Stimulated activated CD8-positive, alpha-beta memory T cell treated with anti-CD3 and anti-CD28 coated beads, Interleukin-12 subunit alpha, Interleukin-12 subunit beta, amount 100 ng/mL, for 4 hours (primary cell): ENCODE measurements at regions not wholly inside any gene's neighbourhood (a gene's known extent, or its start where the extent isn't known, plus 50 kb on each side); places are given as distances from the start of the nearest gene placed in this dataset.
"Not testable (repeated sequence)": the region's sequence is repeated elsewhere in the genome, so short reads cannot be mapped to it uniquely, and the experiment has no call there.

Experiments used
- DNase-seq: peaks from one replicate; pipeline ENCODE4 v3.0.0-alpha.2; 2020; ENCODE audit warnings: low read depth

GRCh38 chr2:175684466-175684865 is 317.6 kb downstream of the LNPK start:
- DNase-seq: no peak

DNA sequence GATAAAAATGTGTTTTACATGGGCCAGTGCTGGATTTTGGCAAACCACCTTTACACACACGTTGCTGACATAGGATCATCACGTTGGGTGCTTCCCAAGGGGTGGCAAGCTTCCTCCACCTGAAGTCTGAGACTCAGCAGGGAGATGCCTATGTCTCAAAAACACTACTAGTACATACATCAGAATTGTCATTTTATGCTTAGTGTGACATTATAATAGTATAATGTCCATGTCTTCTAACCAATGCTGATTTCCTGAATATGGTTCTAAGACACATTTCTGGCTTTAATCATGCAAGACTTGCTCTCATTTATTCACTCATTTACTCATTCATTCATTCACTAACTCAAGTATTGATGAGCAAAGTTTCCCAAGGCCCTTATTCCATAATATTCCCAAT is 322.3 kb downstream of the LNPK start:
- DNase-seq: no peak

DNA sequence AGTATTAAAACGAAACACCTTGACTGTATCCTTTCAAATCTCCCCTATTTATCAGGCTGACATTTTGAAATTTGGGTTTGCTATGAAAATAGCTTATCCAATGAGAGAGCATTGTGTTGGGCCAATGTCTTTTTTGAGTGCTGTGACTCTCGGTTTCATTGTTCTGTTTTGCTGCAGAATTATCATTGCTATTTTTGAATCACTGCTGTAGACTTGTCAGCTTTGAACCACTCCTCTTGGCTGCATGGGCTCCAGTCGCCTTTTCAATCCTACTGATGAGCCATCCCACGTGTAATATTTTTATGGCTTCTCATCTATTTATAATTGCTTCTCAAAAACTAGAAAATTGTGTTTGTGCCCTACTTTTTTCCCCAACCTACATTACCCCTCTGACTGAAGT is 322.8 kb downstream of the LNPK start:
- no peak for DNase-seq

- no peak for DNase-seq
These were observed 324.2 kb downstream of the LNPK start for GRCh38 chr2:175677880-175678279.

- no peak for DNase-seq
These were observed 325.3 kb downstream of the LNPK start for GRCh38 chr2:175676813-175677212.

DNA sequence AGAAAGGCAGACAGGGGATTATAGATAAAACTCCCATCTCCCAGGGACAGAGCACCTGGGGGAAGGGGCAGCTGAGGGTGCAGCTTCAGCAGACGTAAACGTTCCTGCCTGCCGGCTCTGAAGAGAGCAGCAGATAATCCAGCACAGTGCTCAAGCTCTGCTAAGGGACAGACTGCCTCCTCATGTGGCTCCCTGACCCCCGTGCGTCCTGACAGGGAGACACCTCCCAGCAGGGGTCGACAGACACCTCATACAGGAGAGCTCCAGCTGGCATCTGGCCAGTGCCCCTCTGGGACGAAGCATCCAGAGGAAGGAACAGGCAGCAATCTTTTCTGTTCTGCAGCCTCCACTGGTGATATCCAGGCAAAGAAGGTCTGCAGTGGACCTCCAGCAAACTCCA is 333.3 kb downstream of the LNPK start:
- DNase-seq: not testable (repeated sequence)

DNA sequence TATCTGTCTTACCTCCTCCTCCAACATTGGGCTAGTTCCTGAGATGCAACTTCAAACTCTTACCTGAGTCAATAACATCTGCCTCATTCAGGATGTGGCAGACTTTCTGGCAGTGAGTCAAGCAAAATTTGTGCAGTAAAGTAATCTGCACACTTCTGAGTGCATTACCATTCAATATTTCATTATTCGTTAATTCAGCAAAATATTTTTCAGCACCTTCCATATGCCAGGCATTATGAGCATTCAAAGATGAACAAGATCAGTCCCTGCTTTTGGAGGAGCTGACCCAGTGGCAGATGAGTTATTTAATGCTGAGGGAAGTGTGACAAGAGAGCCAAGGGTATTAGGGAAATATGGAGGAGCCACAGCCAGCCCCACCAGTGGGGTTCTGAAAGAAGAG is 339.7 kb downstream of the LNPK start:
- no peak for DNase-seq

DNA sequence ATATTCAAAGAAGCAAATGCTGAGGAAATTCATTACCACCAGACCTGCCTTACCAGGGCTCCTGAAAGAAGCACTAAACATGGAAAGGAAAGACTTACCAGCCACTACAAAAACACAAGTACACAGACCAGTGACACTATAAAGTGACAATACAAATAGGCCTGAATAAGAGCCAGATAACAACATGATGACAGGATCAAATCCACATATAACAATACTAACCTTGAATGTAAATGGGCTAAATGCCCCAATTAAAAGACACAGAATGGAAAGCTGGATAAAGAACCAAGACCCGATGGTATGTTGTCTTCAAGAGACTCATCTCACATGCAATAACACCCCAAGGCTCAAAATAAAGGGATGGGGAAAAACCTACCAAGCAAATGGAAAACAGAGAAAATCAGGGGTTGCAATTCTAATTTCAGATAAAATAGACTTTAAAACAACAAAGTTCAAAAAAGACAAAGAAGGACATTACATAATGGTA is 353.4 kb downstream of the LNPK start:
- DNase-seq: no peak

GRCh38 chr2:175647058-175647457 is 355.0 kb downstream of the LNPK start:
- no peak for DNase-seq

DNA sequence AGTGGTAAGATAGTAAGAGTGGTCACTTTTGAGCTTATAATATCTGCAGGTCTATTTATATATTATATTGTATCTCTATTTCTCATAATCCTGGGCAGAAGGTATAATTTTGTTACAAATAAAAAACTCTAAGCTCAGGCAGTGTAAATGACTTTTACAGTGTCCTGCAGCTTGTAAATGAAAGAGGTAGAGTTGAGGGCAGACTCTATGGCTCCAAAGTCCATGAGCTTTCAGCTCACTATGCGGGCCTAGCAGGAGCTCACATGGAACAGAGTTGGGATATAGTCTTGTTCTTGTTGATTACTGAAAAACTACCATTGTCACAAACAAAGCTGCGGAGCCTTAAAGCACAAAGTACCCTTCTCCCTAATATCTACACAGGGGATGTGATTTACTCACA is 361.4 kb downstream of the LNPK start:
- no peak for DNase-seq

DNA sequence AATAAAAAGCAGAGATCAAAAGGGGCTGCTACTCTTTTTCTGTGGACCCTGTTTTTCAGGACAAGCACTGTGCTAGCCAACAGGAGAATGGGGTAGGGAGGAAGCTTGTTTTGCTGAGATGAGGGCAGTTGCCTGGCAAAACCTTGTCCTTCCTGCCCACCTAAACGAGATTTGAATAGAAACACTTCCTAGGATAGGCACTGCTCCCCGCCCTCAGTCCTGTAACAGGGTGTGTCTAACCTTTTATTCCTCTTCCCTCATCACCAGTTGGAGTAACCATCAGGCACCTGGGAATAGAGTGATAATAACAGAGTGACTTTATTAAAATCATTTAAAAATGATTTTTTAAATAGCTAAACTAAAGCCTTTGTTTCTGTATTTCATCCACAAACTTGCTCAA is 368.8 kb downstream of the LNPK start:
- DNase-seq: no peak

DNA sequence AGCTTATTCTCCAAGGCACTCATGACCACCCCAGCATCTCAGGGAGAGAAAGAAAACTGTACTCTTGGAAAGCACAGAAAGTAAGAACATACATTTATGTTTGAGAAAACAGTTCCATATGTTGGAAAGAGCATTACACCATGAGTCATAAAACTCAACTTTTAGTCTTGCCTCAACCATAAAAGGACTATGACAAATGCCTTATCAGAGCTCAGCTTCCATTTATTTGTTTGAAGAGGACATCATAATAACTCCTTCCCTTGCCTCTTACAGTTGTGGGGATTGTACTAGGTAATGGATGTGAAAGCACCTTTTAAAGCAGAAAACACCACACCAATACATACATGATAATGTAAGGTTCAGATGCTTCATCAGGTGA is 370.8 kb downstream of the LNPK start:
- DNase-seq: no peak

DNA sequence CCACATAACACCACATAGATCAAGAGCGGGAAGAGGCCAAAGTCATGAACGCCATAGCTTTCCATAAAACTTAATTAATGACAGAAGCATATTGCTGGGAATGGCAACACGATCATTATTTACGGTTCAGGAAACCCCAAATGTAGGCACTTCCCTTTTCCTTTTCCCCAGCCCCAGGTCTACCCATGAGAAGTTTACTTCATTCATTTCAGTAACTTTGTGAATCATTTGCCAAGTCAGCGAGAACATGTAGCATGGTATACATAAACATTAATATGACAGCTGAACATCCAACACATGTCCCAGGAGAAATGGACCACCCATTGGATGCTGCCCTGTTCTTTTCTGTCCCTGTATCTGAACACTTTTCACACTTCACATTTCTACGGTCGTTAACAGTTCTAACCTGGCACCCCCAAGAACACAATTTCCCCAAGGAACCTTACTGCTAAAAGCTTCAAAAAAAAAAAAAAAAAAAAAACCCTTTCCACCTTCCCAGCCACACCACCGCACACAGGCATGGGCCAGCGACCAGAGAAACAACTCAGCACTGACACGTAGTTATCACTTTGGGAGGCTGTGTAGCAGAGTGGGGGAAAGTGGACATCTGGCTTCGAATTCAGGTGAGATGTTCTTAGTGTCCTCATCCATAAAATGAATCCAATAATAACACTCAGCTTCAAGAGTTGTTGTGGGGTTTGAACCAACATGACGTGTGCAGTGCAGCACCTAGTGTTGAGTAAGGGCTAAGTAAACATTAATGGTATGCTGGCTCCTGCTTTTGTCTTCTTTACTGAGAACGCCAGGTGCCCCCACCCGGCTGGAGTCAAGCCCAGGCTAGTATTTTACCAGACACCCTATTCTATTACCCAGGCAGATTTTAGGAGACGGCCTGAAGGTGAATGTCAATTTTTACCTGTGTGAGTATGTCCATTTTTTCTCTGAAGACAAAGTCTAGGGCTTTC is 371.5 kb downstream of the LNPK start:
- no peak for DNase-seq

GRCh38 chr2:175628243-175628642 is 373.8 kb downstream of the LNPK start:
- DNase-seq: no peak

DNA sequence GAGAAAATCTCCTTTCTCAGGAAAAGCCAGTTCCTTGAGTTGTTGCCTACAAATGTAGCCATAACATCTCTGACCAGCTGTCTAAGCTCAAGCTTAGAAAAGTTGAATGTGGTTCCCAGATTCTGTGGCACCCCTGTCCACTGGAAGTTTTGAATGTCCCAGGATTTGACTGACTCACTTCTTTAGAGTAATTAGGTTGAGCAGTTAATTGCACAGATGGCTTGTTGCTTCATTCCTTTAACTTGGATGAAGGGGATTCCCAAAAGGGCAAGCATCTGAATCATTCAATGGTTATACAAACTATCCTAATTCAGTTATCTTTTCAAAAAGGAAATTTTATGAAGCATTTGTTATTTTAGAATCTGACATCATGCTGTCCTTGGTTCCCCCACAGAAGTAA is 374.7 kb downstream of the LNPK start:
- no peak for DNase-seq

DNA sequence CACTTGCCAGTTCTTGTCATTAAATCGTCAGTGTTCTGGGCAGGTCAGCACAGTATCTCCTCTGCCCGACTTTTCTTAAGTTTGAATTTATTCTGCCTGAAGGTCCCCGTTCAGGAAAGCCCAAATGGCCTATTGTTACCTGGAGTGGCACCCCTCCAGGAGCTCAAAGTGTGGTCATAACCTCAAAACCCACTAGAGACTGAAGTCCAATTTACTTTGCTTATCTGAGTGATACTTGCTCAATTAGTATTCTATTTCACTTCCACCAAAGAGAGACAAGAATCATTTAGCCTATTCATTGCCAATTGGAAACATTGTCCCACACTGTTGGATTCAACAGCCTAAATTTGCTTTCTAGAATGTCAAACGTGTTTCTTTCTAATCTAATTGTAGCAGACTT is 375.3 kb downstream of the LNPK start:
- no peak for DNase-seq

DNA sequence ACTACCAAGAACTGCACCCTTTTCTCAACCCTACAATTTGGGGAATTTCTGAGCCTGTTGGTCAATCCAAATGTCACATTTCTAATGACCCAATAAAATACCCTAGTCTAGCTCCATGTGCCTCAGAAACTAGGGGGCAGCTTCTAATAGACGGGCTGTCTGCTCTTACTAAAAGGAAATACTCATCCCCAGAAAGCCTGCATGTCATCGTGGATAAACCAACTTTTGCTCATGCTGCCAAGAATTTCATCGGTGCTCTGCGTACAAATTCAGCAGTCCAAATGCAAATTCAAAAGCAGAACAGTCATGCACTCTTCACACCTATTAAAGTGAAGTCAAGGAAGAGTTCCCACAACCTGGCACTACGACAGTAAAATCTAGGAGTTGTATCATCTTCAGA is 377.3 kb downstream of the LNPK start:
- DNase-seq: no peak

DNA sequence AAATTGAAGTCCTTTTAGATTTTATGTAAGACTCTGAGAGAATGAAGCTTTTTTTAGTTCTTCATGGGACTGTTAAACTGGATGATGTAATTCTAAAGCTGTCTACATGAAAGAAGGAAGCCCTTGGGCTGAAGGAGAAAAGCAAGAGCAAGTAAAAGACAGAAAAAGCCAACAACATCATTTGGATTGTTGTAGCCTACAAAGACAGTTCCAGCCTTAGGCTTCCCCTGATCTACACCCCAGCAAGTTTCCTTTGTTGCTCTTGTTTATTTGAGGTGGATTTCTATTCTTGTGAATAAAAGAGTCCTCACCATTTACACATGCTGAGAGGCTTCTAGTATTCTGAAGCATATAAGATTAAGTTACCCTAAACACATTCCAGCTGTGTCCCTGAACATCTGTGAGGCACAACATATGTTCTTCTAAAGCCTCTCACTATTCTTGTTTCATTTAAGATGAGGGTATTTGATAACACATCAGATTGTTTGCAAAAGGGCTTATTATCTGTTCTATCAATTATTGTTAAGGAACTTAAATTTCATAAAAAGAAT is 377.8 kb downstream of the LNPK start:
- no peak for DNase-seq

DNA sequence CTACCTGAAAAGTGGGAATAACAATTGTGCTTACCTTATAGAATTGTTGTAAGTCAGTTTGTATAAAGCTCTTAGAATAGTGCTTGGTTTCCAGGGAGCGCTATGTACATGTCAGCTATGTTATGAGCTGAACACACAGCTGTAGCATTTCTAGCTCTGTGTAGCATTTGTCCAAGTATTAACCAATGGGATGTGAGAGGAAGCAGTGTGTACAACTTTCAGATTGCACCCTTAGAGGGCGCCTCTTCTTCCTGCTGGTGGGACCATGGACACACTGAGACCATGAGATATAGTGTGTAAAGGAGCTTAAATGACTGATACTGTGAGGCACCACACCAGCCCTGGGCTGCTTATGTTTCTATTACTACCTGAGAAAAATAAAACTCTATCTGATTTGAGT is 380.2 kb downstream of the LNPK start:
- DNase-seq: no peak

DNA sequence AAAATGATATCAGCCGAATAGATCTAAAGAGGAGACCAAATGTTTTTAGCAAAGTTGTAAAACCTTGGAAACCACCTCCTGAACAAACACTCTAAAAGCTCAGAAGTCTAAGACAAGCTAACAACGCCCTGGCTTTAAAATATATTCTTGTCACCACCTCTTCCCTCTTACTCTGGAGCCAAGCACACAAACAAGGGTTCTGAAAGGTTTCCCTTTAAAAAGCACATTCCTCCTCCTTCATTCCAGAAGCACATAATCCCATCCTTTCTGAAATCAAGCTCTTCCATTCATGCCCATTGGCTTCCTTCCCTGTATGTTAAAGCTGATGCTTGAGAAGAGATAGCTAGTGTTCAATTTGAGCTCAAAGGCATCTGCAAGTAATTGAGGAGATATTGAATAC is 382.0 kb downstream of the LNPK start:
- DNase-seq: no peak

DNA sequence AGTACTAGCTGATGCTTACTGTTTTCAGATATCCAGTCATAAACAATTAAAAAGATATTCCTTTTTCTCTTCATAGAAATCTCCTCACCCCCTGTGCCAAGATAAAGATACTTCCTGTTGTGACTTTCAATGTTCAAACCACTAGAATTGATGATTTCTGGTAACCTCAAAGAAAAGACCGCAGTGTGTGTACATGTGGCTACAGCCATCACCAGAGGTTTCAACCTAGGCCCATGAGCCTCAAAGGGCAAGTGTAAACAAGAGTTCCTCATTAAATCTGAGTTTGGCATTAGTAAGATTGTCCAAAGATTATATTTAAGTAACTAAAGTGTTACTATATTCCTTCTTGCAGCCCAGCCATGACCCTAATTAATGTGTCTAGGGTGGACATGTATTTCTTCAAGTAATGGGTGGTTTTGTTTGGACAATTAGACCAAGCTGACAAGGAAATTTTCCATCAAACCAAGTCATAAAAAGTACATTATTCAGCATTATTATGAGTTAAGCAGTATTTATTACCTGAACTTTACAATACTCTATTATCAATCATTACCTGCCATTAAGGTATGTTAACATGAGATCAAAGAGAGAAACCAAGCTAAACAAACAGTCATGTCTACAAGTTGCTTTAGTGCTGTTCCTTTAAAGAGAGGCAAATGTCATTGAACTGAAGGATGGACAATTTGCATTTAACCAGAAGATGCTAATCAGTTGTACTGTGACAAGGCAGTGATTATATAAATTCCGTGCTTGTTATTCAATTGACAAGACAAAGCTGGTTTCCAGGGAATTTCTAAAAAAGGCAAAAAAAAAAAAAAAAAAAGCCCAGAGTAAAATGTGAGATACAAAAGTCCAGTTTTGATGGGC is 382.7 kb downstream of the LNPK start:
- no peak for DNase-seq

DNA sequence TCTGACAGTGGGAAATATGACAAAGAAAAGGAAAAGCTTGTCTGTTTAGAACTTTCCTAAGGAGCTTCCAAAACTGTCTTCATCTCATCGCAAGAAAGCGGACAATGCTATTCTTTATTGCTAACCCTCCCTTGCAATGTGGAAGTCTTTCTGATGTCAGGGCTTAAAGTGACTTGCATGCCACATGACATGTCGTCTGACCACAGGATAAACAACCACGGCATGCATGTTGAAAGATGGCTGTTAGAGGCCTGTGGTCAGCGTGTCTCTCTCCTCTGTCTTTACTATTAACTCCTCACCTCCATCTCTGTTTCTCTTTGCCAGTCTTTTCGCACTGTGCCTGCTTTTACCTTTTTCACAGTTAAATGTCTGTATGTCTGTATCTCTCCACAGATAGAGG is 389.8 kb downstream of the LNPK start:
- no peak for DNase-seq
